SU-DHL-6 (cell line): ENCODE measurements at regions not wholly inside any gene's neighbourhood (a gene's known extent, or its start where the extent isn't known, plus 50 kb on each side); places are given as distances from the start of the nearest gene placed in this dataset.

ENCODE experiments used
- CTCF ChIP-seq: fragments of 200-600 bp; sonication (generic); IDR thresholded peaks from one replicate; pipeline ENCODE4 v1.5.1; 2017; ENCODE audit warnings: antibody characterized with exemption, mild to moderate bottlenecking, low read length, moderate library complexity; ENCODE audit not compliant: insufficient read depth, poor library complexity, severe bottlenecking
- EZH2phosphoT487 ChIP-seq: fragments of 200-600 bp; sonication (generic), shearing (Covaris generic); conservative IDR thresholded peaks from 2 replicates; pipeline ENCODE4 v1.6.1; 2018; ENCODE audit warnings: mild to moderate bottlenecking, antibody characterized with exemption, low read length, moderate library complexity, mixed read lengths

DNA sequence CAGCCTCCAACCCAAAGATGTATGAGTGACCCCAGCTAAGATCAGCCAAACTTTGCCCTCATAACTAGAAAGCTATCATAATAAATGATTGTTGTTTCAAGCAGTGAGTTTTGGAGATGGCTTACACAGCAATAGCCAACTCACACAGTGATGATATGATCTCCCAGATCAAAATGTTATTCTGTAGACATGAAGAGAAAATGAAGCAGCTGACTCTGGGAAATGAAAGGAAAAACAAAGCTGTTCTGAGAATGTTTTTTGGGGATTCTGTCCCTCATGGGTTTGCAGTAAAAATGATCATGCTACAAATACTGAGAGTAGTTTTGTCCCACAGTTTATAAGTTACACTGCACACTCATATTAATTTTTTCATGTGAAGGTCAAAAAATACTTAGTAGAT, 617.8 kb downstream of the MRPL39 start:
- TF ChIP-seq CTCF (no peak), EZH2phosphoT487 (no peak)
